ENCODE measurements at regions not wholly inside any gene's neighbourhood (a gene's known extent, or its start where the extent isn't known, plus 50 kb on each side); places are given as distances from the start of the nearest gene placed in this dataset.

GRCh38 chr2:19654310-19655090 lies 247.3 kb downstream of the TTC32 start:
- no peak for TF ChIP-seq EZH2 (IDR thresholded peaks at IDR 0.05; ENCODE audit: low read length, unreplicated experiment)
- TF ChIP-seq, protein P1, sequence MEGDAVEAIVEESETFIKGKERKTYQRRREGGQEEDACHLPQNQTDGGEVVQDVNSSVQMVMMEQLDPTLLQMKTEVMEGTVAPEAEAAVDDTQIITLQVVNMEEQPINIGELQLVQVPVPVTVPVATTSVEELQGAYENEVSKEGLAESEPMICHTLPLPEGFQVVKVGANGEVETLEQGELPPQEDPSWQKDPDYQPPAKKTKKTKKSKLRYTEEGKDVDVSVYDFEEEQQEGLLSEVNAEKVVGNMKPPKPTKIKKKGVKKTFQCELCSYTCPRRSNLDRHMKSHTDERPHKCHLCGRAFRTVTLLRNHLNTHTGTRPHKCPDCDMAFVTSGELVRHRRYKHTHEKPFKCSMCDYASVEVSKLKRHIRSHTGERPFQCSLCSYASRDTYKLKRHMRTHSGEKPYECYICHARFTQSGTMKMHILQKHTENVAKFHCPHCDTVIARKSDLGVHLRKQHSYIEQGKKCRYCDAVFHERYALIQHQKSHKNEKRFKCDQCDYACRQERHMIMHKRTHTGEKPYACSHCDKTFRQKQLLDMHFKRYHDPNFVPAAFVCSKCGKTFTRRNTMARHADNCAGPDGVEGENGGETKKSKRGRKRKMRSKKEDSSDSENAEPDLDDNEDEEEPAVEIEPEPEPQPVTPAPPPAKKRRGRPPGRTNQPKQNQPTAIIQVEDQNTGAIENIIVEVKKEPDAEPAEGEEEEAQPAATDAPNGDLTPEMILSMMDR (conservative IDR thresholded peaks at IDR 0.05; ENCODE audit: low read depth, low read length), result no peak

All from PC-3 (cell line).